ENCODE measurements at regions not wholly inside any gene's neighbourhood (a gene's known extent, or its start where the extent isn't known, plus 50 kb on each side); places are given as distances from the start of the nearest gene placed in this dataset.

- no peak overlapping the region for H3K4me3 ChIP-seq (ENCODE audit: low read depth, low read length)
- TF ChIP-seq CTCF (IDR thresholded peaks at IDR 0.05; ENCODE audit: borderline replicate concordance, insufficient read depth, low read depth, low read length), result no peak
These were observed 246.8 kb upstream of the TENT5A start for GRCh38 chr6:81999270-81999669.

GRCh38 chr6:81998432-81998831, 246.0 kb upstream of the TENT5A start:
- H3K4me3 ChIP-seq (ENCODE audit: low read depth, low read length), result no peak overlapping the region
- TF ChIP-seq CTCF (IDR thresholded peaks at IDR 0.05; ENCODE audit: borderline replicate concordance, insufficient read depth, low read depth, low read length), result no peak

- TF ChIP-seq CTCF (IDR thresholded peaks at IDR 0.05; ENCODE audit: borderline replicate concordance, insufficient read depth, low read depth, low read length), result no peak
- no peak overlapping the region for H3K4me3 ChIP-seq (ENCODE audit: low read depth, low read length)
These were observed 244.8 kb upstream of the TENT5A start for GRCh38 chr6:81997090-81997926.

- no peak for TF ChIP-seq CTCF (IDR thresholded peaks at IDR 0.05; ENCODE audit: borderline replicate concordance, insufficient read depth, low read depth, low read length)
These were observed 243.9 kb upstream of the TENT5A start for GRCh38 chr6:81996414-81996813.

GRCh38 chr6:81995548-81996289, 243.2 kb upstream of the TENT5A start:
- H3K4me3 ChIP-seq (ENCODE audit: low read depth, low read length), result no peak overlapping the region

More at GRCh38 chr6:81996414-81996813, 243.9 kb upstream of the TENT5A start:
- H3K4me3 ChIP-seq (ENCODE audit: low read depth, low read length), result no peak overlapping the region

GRCh38 chr6:81988871-81989270, 236.4 kb upstream of the TENT5A start:
- H3K4me3 ChIP-seq (ENCODE audit: low read depth, low read length), result no peak overlapping the region
- TF ChIP-seq CTCF (IDR thresholded peaks at IDR 0.05; ENCODE audit: borderline replicate concordance, insufficient read depth, low read depth, low read length), result no peak

More at GRCh38 chr6:81995548-81996289, 243.2 kb upstream of the TENT5A start:
- TF ChIP-seq CTCF (IDR thresholded peaks at IDR 0.05; ENCODE audit: borderline replicate concordance, insufficient read depth, low read depth, low read length), result no peak
